ENCODE measurements at regions not wholly inside any gene's neighbourhood (a gene's known extent, or its start where the extent isn't known, plus 50 kb on each side); places are given as distances from the start of the nearest gene placed in this dataset.

- Histone ChIP-seq H3K27me3 (replicated peaks in 1 of 7) (peaks cover 0 to 9% (median 0%) of the 10 kb centered on the region in 7 donors), H3K4me1 (peaks cover 0 to 10% (median under 1%) of the 10 kb centered on the region in 6 donors), H3K36me3 (no peaks in the 10 kb centered on the region), H3K27ac (no peak overlapping the region), H3K4me3 (no peak overlapping the region), H3K9me3 (no peaks in the 10 kb centered on the region)
- WGBS, 5 donors = 82 to 100% (median 97%) methylated on average over 2 to 3 of the region's 3 CpGs
- no peak for TF ChIP-seq POLR2A (IDR thresholded peaks at IDR 0.05)
- no peak for DNase-seq
- intact Hi-C loops (cut with DNase I; ENCODE audit: low total_unique reads) = no loop called here
Observed at GRCh38 chrX:39682778-39683177, 415.0 kb downstream of the BCOR start.

GRCh38 chrX:39688219-39688575 is 409.6 kb downstream of the BCOR start:
- peak overlapping the region in 6 of 8 donors; percentile 4 to 63 (median 29) for H3K4me3 ChIP-seq
- whole genome bisulfite sequencing, 5 donors = 27 to 42% (median 28%) methylated on average over 8 to 9 of the region's 9 CpGs
- no peaks in the 10 kb centered on the region for H3K36me3 ChIP-seq
- intact Hi-C loops (cut with DNase I; ENCODE audit: low total_unique reads) = no loop called here
- peak overlapping the region in 5 of 8 donors; percentile 46 to 70 (median 60) for H3K27ac ChIP-seq
- H3K9me3 ChIP-seq = no peaks in the 10 kb centered on the region
- DNase-seq = no peak
- H3K4me1 ChIP-seq = peaks cover 0 to 30% (median 16%) of the 10 kb centered on the region in 6 donors
- TF ChIP-seq CTCF (IDR thresholded peaks at IDR 0.05 in 8 of 11, conservative IDR thresholded peaks at IDR 0.05 in 3 of 11) (no peak), POLR2A (IDR thresholded peaks at IDR 0.05) (no peak), POLR2AphosphoS5 (IDR thresholded peaks at IDR 0.05) (no peak)
- peaks cover 0 to 40% (median 22%) of the 10 kb centered on the region in 7 donors for H3K27me3 ChIP-seq (replicated peaks in 1 of 7)

GRCh38 chrX:39688576-39689375 is 409.0 kb downstream of the BCOR start:
- intact Hi-C loops (cut with DNase I; ENCODE audit: low total_unique reads) = no loop called here

GRCh38 chrX:39689376-39690104 is 408.2 kb downstream of the BCOR start:
- Histone ChIP-seq H3K27me3 (replicated peaks in 1 of 7) (peaks cover 0 to 40% (median 22%) of the 10 kb centered on the region in 7 donors), H3K36me3 (no peaks in the 10 kb centered on the region), H3K4me1 (peaks cover 0 to 30% (median 16%) of the 10 kb centered on the region in 6 donors), H3K9me3 (no peaks in the 10 kb centered on the region), H3K27ac (peak overlapping the region in 5 of 8 donors; percentile 46 to 70 (median 60)), H3K4me3 (peak overlapping the region in 6 of 8 donors; percentile 4 to 63 (median 29))
- whole genome bisulfite sequencing, 5 donors = 5 to 43% (median 15%) methylated on average over 14 to 33 of the region's 33 CpGs
- intact Hi-C loops (cut with DNase I; ENCODE audit: low total_unique reads) = no loop called here
- TF ChIP-seq POLR2A (IDR thresholded peaks at IDR 0.05) = no peak
- DNase-seq = no peak

More at GRCh38 chrX:39688576-39689375, 409.0 kb downstream of the BCOR start:
- DNase-seq = peak; percentile 76
- Histone ChIP-seq H3K4me1 (peaks cover 0 to 30% (median 16%) of the 10 kb centered on the region in 6 donors), H3K9me3 (no peaks in the 10 kb centered on the region), H3K36me3 (no peaks in the 10 kb centered on the region), H3K27me3 (replicated peaks in 1 of 7) (peaks cover 0 to 40% (median 22%) of the 10 kb centered on the region in 7 donors), H3K27ac (peak overlapping the region in 5 of 8 donors; percentile 46 to 70 (median 60)), H3K4me3 (peak overlapping the region in 6 of 8 donors; percentile 4 to 63 (median 29))
- peak in 1 of 3 donors; percentile 10 for TF ChIP-seq POLR2A (IDR thresholded peaks at IDR 0.05)
- TF ChIP-seq CTCF (IDR thresholded peaks at IDR 0.05 in 8 of 11, conservative IDR thresholded peaks at IDR 0.05 in 3 of 11) = no peak
- peak in 2 of 3 donors; percentile 60 to 74 for TF ChIP-seq POLR2AphosphoS5 (IDR thresholded peaks at IDR 0.05)
- 0 to 27% (median 2%) methylated on average over 24 to 101 of the region's 101 CpGs for WGBS, 5 donors

All from spleen (tissue), 11 donors.